ENCODE measurements at regions not wholly inside any gene's neighbourhood (a gene's known extent, or its start where the extent isn't known, plus 50 kb on each side); places are given as distances from the start of the nearest gene placed in this dataset.

DNA sequence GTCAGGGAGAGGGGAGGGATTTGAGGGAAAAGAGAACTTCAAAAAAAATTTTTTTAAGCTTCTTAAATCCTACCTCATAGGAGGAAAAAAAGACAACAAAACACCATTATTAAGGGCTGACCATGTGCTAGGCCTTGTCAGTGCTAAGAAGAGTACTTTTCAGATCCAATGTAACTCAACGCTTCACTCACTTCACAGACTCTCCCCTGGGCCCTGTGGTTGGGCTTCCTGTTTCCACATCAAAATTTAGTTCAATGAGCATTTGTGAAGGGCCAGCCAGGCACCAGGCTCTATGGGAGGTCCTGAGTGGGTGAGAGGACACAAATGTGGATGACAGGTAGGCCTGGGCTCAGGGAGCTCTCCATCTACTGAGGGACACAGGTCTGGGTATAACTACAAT lies 249.8 kb downstream of the PTEN start:
- intact Hi-C loops (cut with micrococcal nuclease; ENCODE audit: unreplicated experiment): no loop called here
- CTCF ChIA-PET: no interaction called here

DNA sequence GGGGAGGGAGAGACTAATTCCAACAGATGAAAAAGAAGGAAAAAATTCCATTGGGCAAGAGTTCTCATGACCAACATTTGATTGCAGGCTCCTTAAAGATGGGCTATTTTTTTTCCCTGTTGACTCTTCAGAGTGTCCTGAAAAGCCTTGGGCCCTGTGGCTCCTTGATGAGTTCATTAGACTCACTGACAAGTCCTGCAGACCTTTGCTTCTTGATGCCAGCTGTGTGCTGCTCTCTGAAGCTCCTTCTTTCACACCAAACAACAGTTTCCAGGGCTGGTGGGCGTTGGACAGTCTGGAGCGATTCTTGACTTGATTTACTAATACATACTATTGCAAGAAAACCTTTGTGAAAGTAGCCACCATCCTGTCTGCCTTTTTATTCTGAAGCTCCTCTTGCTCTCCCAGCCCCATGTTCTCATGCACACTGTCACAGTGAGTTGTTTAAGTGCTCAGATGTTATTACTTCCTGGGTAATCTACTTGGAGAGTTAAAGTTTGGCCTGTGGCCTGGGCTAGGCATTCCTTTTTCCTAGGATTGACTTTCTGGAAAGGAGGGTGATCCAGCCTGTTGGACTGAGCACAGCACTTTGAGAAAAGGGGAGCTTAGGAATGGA lies 250.3 kb downstream of the PTEN start:
- intact Hi-C loops (cut with micrococcal nuclease; ENCODE audit: unreplicated experiment) (loop anchor here (2.0 kb wide), 1 partner anchor 251 kb away; the partner anchor contains the start of genes KLLN and PTEN), in situ Hi-C loops (cut with HindIII; ENCODE audit: low pct_unique_long_range_greater_than_20kb, low sequenced_read_pairs) (no loop called here)
- H3K4me1 ChIP-seq (ENCODE audit: control insufficient read depth, insufficient read depth, low read length): no peaks in the 10 kb centered on the region
- H3K4me3 ChIP-seq (ENCODE audit: low read depth in 2 of 2, low read length in 2 of 2): no peak overlapping the region
- no peak for ATAC-seq
- no peak for DNase-seq (ENCODE audit: low read depth, low spot score)
- H3K36me3 ChIP-seq (ENCODE audit: control insufficient read depth, insufficient read depth, low read length): no peaks in the 10 kb centered on the region
- H3K9me3 ChIP-seq (ENCODE audit: control insufficient read depth, insufficient read depth, low read depth, low read length): no peaks in the 10 kb centered on the region
- H3K27ac ChIP-seq (ENCODE audit: low read length): no peak overlapping the region
- BruUV-seq (replicated peaks): no TSS peak
- TF ChIP-seq TCF7L2 (IDR thresholded peaks at IDR 0.05; ENCODE audit: low read depth, low read length) (no peak), SIN3A (IDR thresholded peaks at IDR 0.05; ENCODE audit: borderline replicate concordance, insufficient read depth, low read depth, low read length) (no peak), POLR2AphosphoS5 (IDR thresholded peaks at IDR 0.05; ENCODE audit: low read depth, low read length) (no peak)
- TF ChIP-seq, protein P1, sequence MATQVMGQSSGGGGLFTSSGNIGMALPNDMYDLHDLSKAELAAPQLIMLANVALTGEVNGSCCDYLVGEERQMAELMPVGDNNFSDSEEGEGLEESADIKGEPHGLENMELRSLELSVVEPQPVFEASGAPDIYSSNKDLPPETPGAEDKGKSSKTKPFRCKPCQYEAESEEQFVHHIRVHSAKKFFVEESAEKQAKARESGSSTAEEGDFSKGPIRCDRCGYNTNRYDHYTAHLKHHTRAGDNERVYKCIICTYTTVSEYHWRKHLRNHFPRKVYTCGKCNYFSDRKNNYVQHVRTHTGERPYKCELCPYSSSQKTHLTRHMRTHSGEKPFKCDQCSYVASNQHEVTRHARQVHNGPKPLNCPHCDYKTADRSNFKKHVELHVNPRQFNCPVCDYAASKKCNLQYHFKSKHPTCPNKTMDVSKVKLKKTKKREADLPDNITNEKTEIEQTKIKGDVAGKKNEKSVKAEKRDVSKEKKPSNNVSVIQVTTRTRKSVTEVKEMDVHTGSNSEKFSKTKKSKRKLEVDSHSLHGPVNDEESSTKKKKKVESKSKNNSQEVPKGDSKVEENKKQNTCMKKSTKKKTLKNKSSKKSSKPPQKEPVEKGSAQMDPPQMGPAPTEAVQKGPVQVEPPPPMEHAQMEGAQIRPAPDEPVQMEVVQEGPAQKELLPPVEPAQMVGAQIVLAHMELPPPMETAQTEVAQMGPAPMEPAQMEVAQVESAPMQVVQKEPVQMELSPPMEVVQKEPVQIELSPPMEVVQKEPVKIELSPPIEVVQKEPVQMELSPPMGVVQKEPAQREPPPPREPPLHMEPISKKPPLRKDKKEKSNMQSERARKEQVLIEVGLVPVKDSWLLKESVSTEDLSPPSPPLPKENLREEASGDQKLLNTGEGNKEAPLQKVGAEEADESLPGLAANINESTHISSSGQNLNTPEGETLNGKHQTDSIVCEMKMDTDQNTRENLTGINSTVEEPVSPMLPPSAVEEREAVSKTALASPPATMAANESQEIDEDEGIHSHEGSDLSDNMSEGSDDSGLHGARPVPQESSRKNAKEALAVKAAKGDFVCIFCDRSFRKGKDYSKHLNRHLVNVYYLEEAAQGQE (IDR thresholded peaks at IDR 0.05; ENCODE audit: insufficient read depth in 1 of 2, low read depth in 2 of 2, low read length in 1 of 2): no peak
- TF ChIP-seq, protein P2, sequence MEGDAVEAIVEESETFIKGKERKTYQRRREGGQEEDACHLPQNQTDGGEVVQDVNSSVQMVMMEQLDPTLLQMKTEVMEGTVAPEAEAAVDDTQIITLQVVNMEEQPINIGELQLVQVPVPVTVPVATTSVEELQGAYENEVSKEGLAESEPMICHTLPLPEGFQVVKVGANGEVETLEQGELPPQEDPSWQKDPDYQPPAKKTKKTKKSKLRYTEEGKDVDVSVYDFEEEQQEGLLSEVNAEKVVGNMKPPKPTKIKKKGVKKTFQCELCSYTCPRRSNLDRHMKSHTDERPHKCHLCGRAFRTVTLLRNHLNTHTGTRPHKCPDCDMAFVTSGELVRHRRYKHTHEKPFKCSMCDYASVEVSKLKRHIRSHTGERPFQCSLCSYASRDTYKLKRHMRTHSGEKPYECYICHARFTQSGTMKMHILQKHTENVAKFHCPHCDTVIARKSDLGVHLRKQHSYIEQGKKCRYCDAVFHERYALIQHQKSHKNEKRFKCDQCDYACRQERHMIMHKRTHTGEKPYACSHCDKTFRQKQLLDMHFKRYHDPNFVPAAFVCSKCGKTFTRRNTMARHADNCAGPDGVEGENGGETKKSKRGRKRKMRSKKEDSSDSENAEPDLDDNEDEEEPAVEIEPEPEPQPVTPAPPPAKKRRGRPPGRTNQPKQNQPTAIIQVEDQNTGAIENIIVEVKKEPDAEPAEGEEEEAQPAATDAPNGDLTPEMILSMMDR (IDR thresholded peaks at IDR 0.05): no peak
- ChIA-PET POLR2A (no interaction called here), CTCF (interaction anchor here (0.6 kb wide), 1 partner anchor 384 kb away, joined by 5 read pairs; no protein-coding TSS in a partner anchor)
- no peaks in the 10 kb centered on the region; the same call in 1 of the 2 replicates for H3K27me3 ChIP-seq (ENCODE audit: control insufficient read depth, insufficient read depth, low read length)

More for the DNA sequence above, 249.8 kb downstream of the PTEN start:
- no peaks in the 10 kb centered on the region for H3K4me1 ChIP-seq (ENCODE audit: control insufficient read depth, insufficient read depth, low read length)
- no peak for DNase-seq (ENCODE audit: low read depth, low spot score)
- BruUV-seq (replicated peaks): no TSS peak
- ATAC-seq: no peak
- no peaks in the 10 kb centered on the region for H3K9me3 ChIP-seq (ENCODE audit: control insufficient read depth, insufficient read depth, low read depth, low read length)
- TF ChIP-seq, protein P1 (IDR thresholded peaks at IDR 0.05; ENCODE audit: insufficient read depth in 1 of 2, low read depth in 2 of 2, low read length in 1 of 2): no peak
- TF ChIP-seq TCF7L2 (IDR thresholded peaks at IDR 0.05; ENCODE audit: low read depth, low read length) (no peak), POLR2AphosphoS5 (IDR thresholded peaks at IDR 0.05; ENCODE audit: low read depth, low read length) (no peak), SIN3A (IDR thresholded peaks at IDR 0.05; ENCODE audit: borderline replicate concordance, insufficient read depth, low read depth, low read length) (no peak)
- TF ChIP-seq, protein P2 (IDR thresholded peaks at IDR 0.05): no peak
- no peaks in the 10 kb centered on the region; the same call in 1 of the 2 replicates for H3K27me3 ChIP-seq (ENCODE audit: control insufficient read depth, insufficient read depth, low read length)
- no peak overlapping the region for H3K4me3 ChIP-seq (ENCODE audit: low read depth in 2 of 2, low read length in 2 of 2)
- H3K27ac ChIP-seq (ENCODE audit: low read length): no peak overlapping the region
- no peaks in the 10 kb centered on the region for H3K36me3 ChIP-seq (ENCODE audit: control insufficient read depth, insufficient read depth, low read length)
- in situ Hi-C loops (cut with HindIII; ENCODE audit: low pct_unique_long_range_greater_than_20kb, low sequenced_read_pairs): no loop called here
- POLR2A ChIA-PET: no interaction called here

Measured in Panc1 (cell line).